Panc1 (cell line): ENCODE measurements at regions not wholly inside any gene's neighbourhood (a gene's known extent, or its start where the extent isn't known, plus 50 kb on each side); places are given as distances from the start of the nearest gene placed in this dataset.

Source experiments
- ATAC-seq: fragments of 200-7000 bp; cut with Tn5 transposase; 2 replicates; pipeline ENCODE4 v1.9.1; 2020; ENCODE audit warnings: mild to moderate bottlenecking, moderate library complexity
- BruUV-seq: library from RNA; stranded (reverse); fragments of 400-500 nt; replicated peaks from 2 replicates; lab custom pipeline; 2021; lab: Mats Ljungman, UMichigan
- CTCF ChIA-PET: fragments of 300-600 bp; sonication (Branson Sonifier 250); formaldehyde crosslinking; loops from one replicate; lab custom pipeline; 2022; ENCODE audit warnings: antibody characterized with exemption; lab: Charles Lee
- POLR2A ChIA-PET: fragments of 300-600 bp; sonication (Branson Sonifier 250); formaldehyde crosslinking; loops from one replicate; lab custom pipeline; 2022; ENCODE audit warnings: antibody characterized with exemption; lab: Charles Lee
- DNase-seq: peaks from one replicate; pipeline ENCODE4 v3.0.0-alpha.2; 2010; ENCODE audit warnings: low read depth, low spot score
- H3K27ac ChIP-seq: 2 replicates; pipeline ENCODE4 v1.5.1; 2011; ENCODE audit warnings: mild to moderate bottlenecking, low read length, inconsistent platforms
- H3K27me3 ChIP-seq: fragments of 200-500 bp; sonication (Bioruptor generic); 2 replicates; pipeline ENCODE4 v1.6.0; 2014; ENCODE audit warnings: low read length, inconsistent platforms; ENCODE audit not compliant: control insufficient read depth, insufficient read depth
- H3K36me3 ChIP-seq: fragments of 200-500 bp; sonication (Bioruptor generic); 2 replicates; pipeline ENCODE4 v1.5.1; 2014; ENCODE audit warnings: inconsistent platforms, mild to moderate bottlenecking, low read length, moderate library complexity; ENCODE audit not compliant: control insufficient read depth, insufficient read depth
- H3K4me1 ChIP-seq: 2 replicates; pipeline ENCODE4 v1.5.1; 2011; ENCODE audit warnings: inconsistent platforms, mild to moderate bottlenecking, low read length, moderate library complexity; ENCODE audit not compliant: control insufficient read depth, insufficient read depth
- H3K4me3 ChIP-seq, 2 experiments: 2 replicates each; pipeline ENCODE4 v1.5.1; 2011 to 2012; ENCODE audit warnings: low read depth in 2 of 2, low read length in 2 of 2, mild to moderate bottlenecking in 2 of 2, inconsistent platforms in 1 of 2, moderate library complexity in 1 of 2
- H3K9me3 ChIP-seq: fragments of 200-500 bp; sonication (Bioruptor generic); 2 replicates; pipeline ENCODE4 v1.5.1; 2014; ENCODE audit warnings: low read depth, mild to moderate bottlenecking, inconsistent platforms, low read length, moderate library complexity; ENCODE audit not compliant: control insufficient read depth, insufficient read depth
- POLR2AphosphoS5 ChIP-seq: IDR thresholded peaks from 2 replicates; pipeline ENCODE4 v1.6.1; 2012; ENCODE audit warnings: mild to moderate bottlenecking, low read depth, low read length, moderate library complexity
- SIN3A ChIP-seq: IDR thresholded peaks from 2 replicates; pipeline ENCODE4 v1.6.1; 2012; ENCODE audit warnings: low read depth, mild to moderate bottlenecking, low read length, moderate library complexity, borderline replicate concordance; ENCODE audit not compliant: insufficient read depth
- TCF7L2 ChIP-seq: IDR thresholded peaks from 2 replicates; pipeline ENCODE4 v1.6.1; 2011; ENCODE audit warnings: mild to moderate bottlenecking, low read depth, low read length, inconsistent platforms
- in situ Hi-C: cut with HindIII; loops from 2 replicates; pipeline ENCODE4 v1.10.0; 2016; ENCODE audit warnings: low sequenced_read_pairs, low pct_unique_long_range_greater_than_20kb
- intact Hi-C: fragments of 100-400 bp; cut with micrococcal nuclease; formaldehyde crosslinking; loops from one replicate; pipeline ENCODE4 v1.10.0; 2022; ENCODE audit not compliant: unreplicated experiment
- TF ChIP-seq, protein P1 (sequence below), 2 experiments: IDR thresholded peaks; 2 replicates each; pipeline ENCODE4 v1.6.1; 2011 to 2012; ENCODE audit warnings: low read depth in 2 of 2, control low read depth in 1 of 2, low read length in 1 of 2, mild to moderate bottlenecking in 1 of 2, moderate library complexity in 1 of 2; ENCODE audit not compliant: insufficient read depth in 1 of 2
- TF ChIP-seq, protein P2 (sequence below): fragments of 450-650 bp; IDR thresholded peaks from 2 replicates; pipeline ENCODE4 v1.5.1; 2017; ENCODE audit warnings: mild to moderate bottlenecking

GRCh38 chr17:36675250-36675649, 73.9 kb downstream of the MRM1 start:
- in situ Hi-C loops: no loop called here

DNA sequence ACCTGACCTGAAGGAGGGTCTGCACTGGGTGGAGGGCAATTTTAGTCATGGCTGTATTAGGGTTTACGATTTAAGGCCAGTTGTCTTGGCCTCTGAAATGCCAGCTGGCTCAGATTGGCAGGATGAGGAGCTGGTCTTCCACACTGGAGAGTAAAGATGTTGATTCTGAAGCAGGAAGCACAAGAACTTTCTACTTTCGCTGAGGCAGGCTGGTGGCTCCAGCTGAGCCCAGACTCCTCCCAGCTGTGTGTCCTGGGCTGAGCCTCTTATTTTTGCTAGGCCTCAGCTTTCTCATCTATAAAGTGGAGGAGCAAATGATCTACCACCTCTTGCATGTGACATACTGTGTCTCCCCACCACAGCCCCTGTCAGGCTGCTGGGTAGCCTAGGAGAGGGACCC, 74.4 kb downstream of the MRM1 start:
- TF ChIP-seq TCF7L2 (no peak), SIN3A (no peak), POLR2AphosphoS5 (no peak)
- TF ChIP-seq, protein P1, sequence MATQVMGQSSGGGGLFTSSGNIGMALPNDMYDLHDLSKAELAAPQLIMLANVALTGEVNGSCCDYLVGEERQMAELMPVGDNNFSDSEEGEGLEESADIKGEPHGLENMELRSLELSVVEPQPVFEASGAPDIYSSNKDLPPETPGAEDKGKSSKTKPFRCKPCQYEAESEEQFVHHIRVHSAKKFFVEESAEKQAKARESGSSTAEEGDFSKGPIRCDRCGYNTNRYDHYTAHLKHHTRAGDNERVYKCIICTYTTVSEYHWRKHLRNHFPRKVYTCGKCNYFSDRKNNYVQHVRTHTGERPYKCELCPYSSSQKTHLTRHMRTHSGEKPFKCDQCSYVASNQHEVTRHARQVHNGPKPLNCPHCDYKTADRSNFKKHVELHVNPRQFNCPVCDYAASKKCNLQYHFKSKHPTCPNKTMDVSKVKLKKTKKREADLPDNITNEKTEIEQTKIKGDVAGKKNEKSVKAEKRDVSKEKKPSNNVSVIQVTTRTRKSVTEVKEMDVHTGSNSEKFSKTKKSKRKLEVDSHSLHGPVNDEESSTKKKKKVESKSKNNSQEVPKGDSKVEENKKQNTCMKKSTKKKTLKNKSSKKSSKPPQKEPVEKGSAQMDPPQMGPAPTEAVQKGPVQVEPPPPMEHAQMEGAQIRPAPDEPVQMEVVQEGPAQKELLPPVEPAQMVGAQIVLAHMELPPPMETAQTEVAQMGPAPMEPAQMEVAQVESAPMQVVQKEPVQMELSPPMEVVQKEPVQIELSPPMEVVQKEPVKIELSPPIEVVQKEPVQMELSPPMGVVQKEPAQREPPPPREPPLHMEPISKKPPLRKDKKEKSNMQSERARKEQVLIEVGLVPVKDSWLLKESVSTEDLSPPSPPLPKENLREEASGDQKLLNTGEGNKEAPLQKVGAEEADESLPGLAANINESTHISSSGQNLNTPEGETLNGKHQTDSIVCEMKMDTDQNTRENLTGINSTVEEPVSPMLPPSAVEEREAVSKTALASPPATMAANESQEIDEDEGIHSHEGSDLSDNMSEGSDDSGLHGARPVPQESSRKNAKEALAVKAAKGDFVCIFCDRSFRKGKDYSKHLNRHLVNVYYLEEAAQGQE (IDR thresholded peaks at IDR 0.05; ENCODE audit: insufficient read depth in 1 of 2, low read depth in 2 of 2, low read length in 1 of 2): no peak
- TF ChIP-seq, protein P2, sequence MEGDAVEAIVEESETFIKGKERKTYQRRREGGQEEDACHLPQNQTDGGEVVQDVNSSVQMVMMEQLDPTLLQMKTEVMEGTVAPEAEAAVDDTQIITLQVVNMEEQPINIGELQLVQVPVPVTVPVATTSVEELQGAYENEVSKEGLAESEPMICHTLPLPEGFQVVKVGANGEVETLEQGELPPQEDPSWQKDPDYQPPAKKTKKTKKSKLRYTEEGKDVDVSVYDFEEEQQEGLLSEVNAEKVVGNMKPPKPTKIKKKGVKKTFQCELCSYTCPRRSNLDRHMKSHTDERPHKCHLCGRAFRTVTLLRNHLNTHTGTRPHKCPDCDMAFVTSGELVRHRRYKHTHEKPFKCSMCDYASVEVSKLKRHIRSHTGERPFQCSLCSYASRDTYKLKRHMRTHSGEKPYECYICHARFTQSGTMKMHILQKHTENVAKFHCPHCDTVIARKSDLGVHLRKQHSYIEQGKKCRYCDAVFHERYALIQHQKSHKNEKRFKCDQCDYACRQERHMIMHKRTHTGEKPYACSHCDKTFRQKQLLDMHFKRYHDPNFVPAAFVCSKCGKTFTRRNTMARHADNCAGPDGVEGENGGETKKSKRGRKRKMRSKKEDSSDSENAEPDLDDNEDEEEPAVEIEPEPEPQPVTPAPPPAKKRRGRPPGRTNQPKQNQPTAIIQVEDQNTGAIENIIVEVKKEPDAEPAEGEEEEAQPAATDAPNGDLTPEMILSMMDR: no peak
- DNase-seq (no peak), ATAC-seq (no peak)
- Histone ChIP-seq H3K9me3 (no peaks in the 10 kb centered on the region), H3K4me3 (no peak overlapping the region), H3K36me3 (no peaks in the 10 kb centered on the region), H3K4me1 (no peaks in the 10 kb centered on the region), H3K27ac (no peak overlapping the region), H3K27me3 (no peaks in the 10 kb centered on the region)
- no TSS peak for BruUV-seq
- ChIA-PET POLR2A (no interaction called here), CTCF (interaction anchor here (0.5 kb wide), 1 partner anchor 1093 kb away, joined by 7 read pairs; no protein-coding TSS in a partner anchor)
- intact Hi-C loops: no loop called here
- in situ Hi-C loops: no loop called here

More at GRCh38 chr17:36675250-36675649, 73.9 kb downstream of the MRM1 start:
- CTCF ChIA-PET: no interaction called here
- H3K27me3 ChIP-seq: no peaks in the 10 kb centered on the region
- TF ChIP-seq, protein P1 (IDR thresholded peaks at IDR 0.05; ENCODE audit: insufficient read depth in 1 of 2, low read depth in 2 of 2, low read length in 1 of 2): no peak
- TF ChIP-seq POLR2AphosphoS5 (no peak), TCF7L2 (no peak), SIN3A (no peak)
- TF ChIP-seq, protein P2: no peak
- intact Hi-C loops: no loop called here
- ATAC-seq (no peak), DNase-seq (no peak)
- no peak overlapping the region for H3K4me3 ChIP-seq
- no peaks in the 10 kb centered on the region for H3K36me3 ChIP-seq
- POLR2A ChIA-PET: no interaction called here
- H3K9me3 ChIP-seq: no peaks in the 10 kb centered on the region
- BruUV-seq: no TSS peak
- H3K4me1 ChIP-seq: no peaks in the 10 kb centered on the region
- no peak overlapping the region for H3K27ac ChIP-seq
